ENCODE measurements at regions not wholly inside any gene's neighbourhood (a gene's known extent, or its start where the extent isn't known, plus 50 kb on each side); places are given as distances from the start of the nearest gene placed in this dataset.
"Not testable (repeated sequence)": the region's sequence is repeated elsewhere in the genome, so short reads cannot be mapped to it uniquely, and the experiment has no call there.

DNA sequence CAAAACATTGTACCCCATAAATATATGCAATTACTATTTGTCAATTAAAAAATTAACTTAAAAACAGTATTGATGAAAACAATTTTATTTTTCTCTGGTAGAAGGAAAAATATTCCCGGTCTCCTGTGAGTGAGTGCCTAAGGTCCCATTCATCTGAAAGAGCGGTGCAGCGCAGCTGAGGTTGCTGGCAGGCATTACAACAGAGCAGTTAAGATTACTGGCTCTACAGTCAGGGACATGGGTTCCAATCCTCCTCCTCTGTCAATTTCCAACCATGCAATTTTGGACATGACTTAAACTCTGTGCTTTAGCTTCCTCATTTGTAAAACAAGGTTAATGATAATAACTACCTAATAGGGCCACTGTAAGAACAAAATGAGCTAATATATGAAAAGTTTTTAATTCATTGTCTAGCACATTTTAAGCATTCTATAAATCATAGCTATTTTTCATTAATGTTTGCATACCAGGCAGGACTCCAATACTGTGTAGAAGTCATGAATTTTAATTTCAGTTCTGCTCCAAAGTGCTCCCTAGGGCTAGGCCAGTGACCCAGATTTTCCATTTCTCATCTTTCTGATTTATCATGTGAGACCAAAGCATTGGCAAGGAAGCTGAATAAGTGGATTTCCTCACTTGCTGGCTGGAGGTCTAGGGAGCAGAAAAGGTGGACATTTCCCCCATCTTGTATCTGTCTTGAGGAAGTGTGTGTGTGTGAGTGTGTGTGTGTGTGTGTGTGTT is 174.2 kb upstream of the NBPF19 start:
- ATAC-seq (ENCODE audit: low read depth); H3K27ac Mint-ChIP-seq; CTCF ChIA-PET; H3K9me3 Mint-ChIP-seq; intact Hi-C loops (cut with micrococcal nuclease); H3K36me3 Mint-ChIP-seq (ENCODE audit: low read depth); H3K4me1 Mint-ChIP-seq; H3K4me3 Mint-ChIP-seq; DNase-seq; POLR2A ChIA-PET; H3K27me3 Mint-ChIP-seq: not testable (repeated sequence)

DNA sequence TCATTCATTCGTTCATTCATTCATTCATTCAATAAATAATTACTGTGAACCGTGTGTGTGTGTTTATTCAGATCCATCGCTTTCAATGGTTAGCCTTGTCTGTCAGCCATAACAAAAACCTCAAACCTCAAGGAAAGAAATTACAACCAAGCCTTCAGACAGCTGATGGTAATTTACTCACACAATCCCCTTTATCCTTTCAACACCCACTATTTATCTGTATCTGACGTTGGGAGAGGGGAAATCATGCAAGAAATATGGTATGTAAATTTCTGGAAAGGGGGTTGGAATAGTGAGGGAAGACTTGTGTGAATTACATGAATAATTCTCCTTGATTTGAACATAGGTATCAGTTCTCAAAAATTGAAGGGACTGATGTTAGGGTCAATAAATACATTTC is 173.6 kb upstream of the NBPF19 start:
- CTCF ChIA-PET; H3K9me3 Mint-ChIP-seq; POLR2A ChIA-PET; H3K27ac Mint-ChIP-seq; H3K36me3 Mint-ChIP-seq (ENCODE audit: low read depth); H3K27me3 Mint-ChIP-seq; H3K4me3 Mint-ChIP-seq; H3K4me1 Mint-ChIP-seq; DNase-seq; ATAC-seq (ENCODE audit: low read depth); intact Hi-C loops (cut with micrococcal nuclease): not testable (repeated sequence)

DNA sequence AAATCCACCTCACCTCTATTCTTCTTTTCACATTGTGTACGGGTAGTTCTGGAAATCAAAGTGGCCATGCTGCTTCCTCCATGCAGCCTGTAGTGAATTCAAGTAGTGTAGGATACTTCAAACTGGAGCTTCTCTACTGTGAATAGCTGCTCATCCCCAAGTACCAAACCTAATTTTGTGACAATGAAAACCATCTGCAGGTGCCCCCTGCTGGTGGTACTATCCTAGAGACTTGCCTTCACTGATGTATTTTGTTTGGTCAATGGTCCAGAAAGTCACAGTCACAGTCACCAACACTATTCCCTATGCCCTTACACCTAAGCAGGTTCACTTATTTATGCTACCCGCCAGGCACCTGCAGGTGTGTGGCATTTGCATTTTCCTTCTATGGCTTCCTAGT is 170.0 kb upstream of the NBPF19 start:
- H3K27ac Mint-ChIP-seq; H3K4me1 Mint-ChIP-seq; H3K27me3 Mint-ChIP-seq; DNase-seq; POLR2A ChIA-PET; intact Hi-C loops (cut with micrococcal nuclease); H3K4me3 Mint-ChIP-seq; CTCF ChIA-PET; H3K36me3 Mint-ChIP-seq (ENCODE audit: low read depth); H3K9me3 Mint-ChIP-seq: not testable (repeated sequence)
- peak; percentile 71 for ATAC-seq (ENCODE audit: low read depth)

- ATAC-seq (ENCODE audit: low read depth); H3K4me3 Mint-ChIP-seq; POLR2A ChIA-PET; intact Hi-C loops (cut with micrococcal nuclease); H3K4me1 Mint-ChIP-seq; H3K9me3 Mint-ChIP-seq; DNase-seq; H3K36me3 Mint-ChIP-seq (ENCODE audit: low read depth); H3K27ac Mint-ChIP-seq; H3K27me3 Mint-ChIP-seq; CTCF ChIA-PET: not testable (repeated sequence)
Observed at GRCh38 chr1:149307640-149308039, 167.2 kb upstream of the NBPF19 start.

- intact Hi-C loops (cut with micrococcal nuclease); H3K4me1 Mint-ChIP-seq; H3K36me3 Mint-ChIP-seq (ENCODE audit: low read depth); H3K9me3 Mint-ChIP-seq; POLR2A ChIA-PET; H3K27me3 Mint-ChIP-seq; DNase-seq; ATAC-seq (ENCODE audit: low read depth); H3K27ac Mint-ChIP-seq; H3K4me3 Mint-ChIP-seq; CTCF ChIA-PET: not testable (repeated sequence)
Observed at GRCh38 chr1:149314921-149315320, 159.9 kb upstream of the NBPF19 start.

DNA sequence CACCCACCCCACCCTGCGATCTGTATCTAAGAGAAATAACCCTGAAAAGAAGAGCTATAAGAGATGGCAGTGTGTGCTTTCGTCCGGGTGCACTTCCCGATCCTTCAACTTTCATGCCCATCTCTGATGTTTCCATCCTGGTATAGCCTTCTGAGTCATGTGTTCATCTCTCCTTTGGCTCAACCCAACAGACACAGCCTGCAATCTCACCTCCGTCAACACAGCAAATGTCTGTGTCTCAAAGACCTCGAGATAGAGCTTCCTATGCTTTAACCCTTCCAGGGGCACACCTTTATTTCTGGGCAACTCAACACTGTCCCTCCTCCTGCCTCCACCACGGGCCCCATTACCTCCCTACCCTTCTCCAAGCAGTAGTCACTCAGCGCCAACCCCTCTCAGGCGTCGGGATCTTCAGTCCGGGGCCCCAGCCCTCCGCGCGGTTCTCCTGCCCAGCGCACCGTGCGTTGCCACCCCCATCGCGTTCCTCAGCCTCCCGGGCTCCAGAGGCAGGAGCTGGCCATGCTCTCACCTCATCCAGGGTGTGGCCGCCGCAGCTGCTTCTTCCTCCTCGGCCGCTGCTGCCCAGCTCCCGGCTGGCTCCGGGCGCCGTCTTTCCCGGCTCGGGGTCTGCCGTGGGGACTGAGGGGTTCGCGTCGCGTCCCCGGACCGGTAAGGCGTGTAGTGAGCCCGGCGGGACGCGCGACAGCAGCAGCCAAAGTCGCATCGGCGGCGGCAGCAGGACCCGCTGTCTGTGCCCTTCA is 153.7 kb upstream of the NBPF19 start:
- H3K4me1 Mint-ChIP-seq; H3K9me3 Mint-ChIP-seq; H3K27ac Mint-ChIP-seq; H3K27me3 Mint-ChIP-seq; DNase-seq; ATAC-seq (ENCODE audit: low read depth); CTCF ChIA-PET; H3K36me3 Mint-ChIP-seq (ENCODE audit: low read depth); intact Hi-C loops (cut with micrococcal nuclease); POLR2A ChIA-PET; H3K4me3 Mint-ChIP-seq: not testable (repeated sequence)

DNA sequence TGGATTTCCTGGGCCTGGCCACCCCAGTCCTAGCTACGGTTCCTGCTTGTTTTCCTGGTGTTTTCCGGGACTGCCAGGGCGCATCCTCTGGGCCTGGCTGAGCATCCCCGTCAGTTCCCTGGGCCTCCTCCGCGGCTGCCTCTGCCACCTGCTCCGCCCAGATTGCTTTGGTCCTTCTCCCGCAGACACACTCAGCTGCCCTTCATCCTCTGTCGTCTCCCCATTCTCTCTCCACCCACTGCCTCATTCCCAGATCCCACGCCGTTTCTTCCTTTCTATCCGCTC is 153.2 kb upstream of the NBPF19 start:
- H3K9me3 Mint-ChIP-seq; H3K36me3 Mint-ChIP-seq (ENCODE audit: low read depth); H3K4me3 Mint-ChIP-seq; POLR2A ChIA-PET; CTCF ChIA-PET; ATAC-seq (ENCODE audit: low read depth); DNase-seq; intact Hi-C loops (cut with micrococcal nuclease); H3K4me1 Mint-ChIP-seq; H3K27ac Mint-ChIP-seq; H3K27me3 Mint-ChIP-seq: not testable (repeated sequence)

DNA sequence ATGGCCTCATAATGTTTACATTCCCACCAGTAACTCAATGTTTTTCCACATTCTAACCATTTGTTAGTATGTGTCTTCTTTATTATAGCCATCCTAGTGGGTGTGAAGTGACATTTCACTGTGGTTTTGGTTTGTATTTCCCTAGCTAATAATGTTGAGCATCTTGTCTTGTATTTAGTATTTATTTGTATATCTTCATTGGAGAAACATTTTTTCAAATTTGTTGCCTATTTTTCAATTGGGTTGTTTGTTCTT is 144.8 kb upstream of the NBPF19 start:
- H3K27me3 Mint-ChIP-seq; H3K4me1 Mint-ChIP-seq; H3K36me3 Mint-ChIP-seq (ENCODE audit: low read depth); CTCF ChIA-PET; ATAC-seq (ENCODE audit: low read depth); intact Hi-C loops (cut with micrococcal nuclease); H3K4me3 Mint-ChIP-seq; DNase-seq; H3K27ac Mint-ChIP-seq; POLR2A ChIA-PET; H3K9me3 Mint-ChIP-seq: not testable (repeated sequence)

DNA sequence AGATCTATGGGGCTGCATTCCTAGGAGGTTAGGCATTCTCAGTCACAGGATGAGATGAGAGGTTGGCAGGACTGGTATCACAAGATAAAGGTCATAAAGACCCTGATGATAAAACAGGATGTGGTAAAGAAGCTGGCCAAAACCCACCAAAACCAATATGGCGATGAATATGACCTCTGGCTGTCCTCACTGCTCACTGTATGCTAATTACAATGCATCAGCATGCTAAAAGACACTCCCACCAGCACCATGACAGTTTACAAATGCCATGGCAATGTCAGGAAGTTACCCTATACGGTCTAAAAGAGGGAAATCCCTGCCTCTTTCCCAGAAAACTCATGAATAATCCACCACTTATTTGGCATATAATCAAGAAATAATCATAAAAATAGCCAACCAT is 138.8 kb upstream of the NBPF19 start:
- H3K4me1 Mint-ChIP-seq; POLR2A ChIA-PET; H3K27ac Mint-ChIP-seq; H3K36me3 Mint-ChIP-seq (ENCODE audit: low read depth); DNase-seq; H3K27me3 Mint-ChIP-seq; ATAC-seq (ENCODE audit: low read depth); H3K4me3 Mint-ChIP-seq; CTCF ChIA-PET; H3K9me3 Mint-ChIP-seq; intact Hi-C loops (cut with micrococcal nuclease): not testable (repeated sequence)

DNA sequence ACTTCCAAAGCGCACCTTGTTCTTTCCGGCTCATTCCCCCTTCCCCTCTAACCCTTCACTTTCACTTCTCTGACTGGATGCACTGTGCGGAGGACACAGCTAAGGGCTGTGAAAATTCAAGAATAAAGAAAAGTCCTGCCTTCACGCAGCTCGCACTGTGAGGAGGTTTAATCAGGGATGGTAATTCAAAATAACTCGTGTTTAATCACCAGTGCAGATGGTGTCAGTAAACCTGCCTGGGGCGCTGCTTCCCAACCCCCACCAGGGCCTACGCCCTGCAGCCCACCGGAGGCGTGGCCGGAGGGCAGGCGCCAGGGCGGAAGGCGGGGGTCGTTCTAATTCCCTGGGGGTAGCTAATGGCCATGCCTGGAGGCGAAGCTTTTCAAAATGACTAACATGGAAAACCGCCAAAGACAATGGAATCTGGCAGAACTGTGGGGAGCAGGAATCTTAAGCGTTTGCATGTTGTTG is 136.6 kb upstream of the NBPF19 start:
- CTCF ChIA-PET; H3K27me3 Mint-ChIP-seq; ATAC-seq (ENCODE audit: low read depth): not testable (repeated sequence)

GRCh38 chr1:149338698-149339097 is 136.1 kb upstream of the NBPF19 start:
- intact Hi-C loops (cut with micrococcal nuclease); H3K36me3 Mint-ChIP-seq (ENCODE audit: low read depth); CTCF ChIA-PET; H3K27ac Mint-ChIP-seq; POLR2A ChIA-PET; H3K9me3 Mint-ChIP-seq; DNase-seq; H3K4me3 Mint-ChIP-seq; ATAC-seq (ENCODE audit: low read depth); H3K27me3 Mint-ChIP-seq; H3K4me1 Mint-ChIP-seq: not testable (repeated sequence)

More for the DNA sequence above, 136.6 kb upstream of the NBPF19 start:
- H3K9me3 Mint-ChIP-seq; H3K27ac Mint-ChIP-seq; POLR2A ChIA-PET; H3K36me3 Mint-ChIP-seq (ENCODE audit: low read depth); H3K4me3 Mint-ChIP-seq; H3K4me1 Mint-ChIP-seq; DNase-seq; intact Hi-C loops (cut with micrococcal nuclease): not testable (repeated sequence)

GRCh38 chr1:149349448-149349847 is 125.4 kb upstream of the NBPF19 start:
- DNase-seq; intact Hi-C loops (cut with micrococcal nuclease); H3K27me3 Mint-ChIP-seq; H3K4me3 Mint-ChIP-seq; CTCF ChIA-PET; H3K27ac Mint-ChIP-seq; ATAC-seq (ENCODE audit: low read depth); H3K4me1 Mint-ChIP-seq; H3K36me3 Mint-ChIP-seq (ENCODE audit: low read depth); H3K9me3 Mint-ChIP-seq; POLR2A ChIA-PET: not testable (repeated sequence)

GRCh38 chr1:149352205-149352604 is 122.6 kb upstream of the NBPF19 start:
- H3K36me3 Mint-ChIP-seq (ENCODE audit: low read depth); DNase-seq; H3K9me3 Mint-ChIP-seq; POLR2A ChIA-PET; ATAC-seq (ENCODE audit: low read depth); H3K4me3 Mint-ChIP-seq; H3K27ac Mint-ChIP-seq; H3K27me3 Mint-ChIP-seq; H3K4me1 Mint-ChIP-seq; intact Hi-C loops (cut with micrococcal nuclease); CTCF ChIA-PET: not testable (repeated sequence)

Measured in activated B cell treated with CpG ODN at 0.5 μM for 24 hours (primary cell).